ENCODE measurements at regions not wholly inside any gene's neighbourhood (a gene's known extent, or its start where the extent isn't known, plus 50 kb on each side); places are given as distances from the start of the nearest gene placed in this dataset.

- no peak for TF ChIP-seq HDAC2 (IDR thresholded peaks at IDR 0.05; ENCODE audit: borderline replicate concordance in 1 of 2, low read depth in 2 of 2, low read length in 2 of 2)
- TF ChIP-seq POLR2A (IDR thresholded peaks at IDR 0.05; ENCODE audit: control extremely low read depth in 1 of 2, low read depth in 2 of 2, low read length in 2 of 2) = no peak
These were observed 495.4 kb upstream of the MANEA start (continued) for GRCh38 chr6:95081949-95082348.
